Adrenal gland (tissue), 9 donors: ENCODE measurements at regions not wholly inside any gene's neighbourhood (a gene's known extent, or its start where the extent isn't known, plus 50 kb on each side); places are given as distances from the start of the nearest gene placed in this dataset.
A peak's percentile ranks its signal among the peaks of the same experiment; 100 is the strongest.

Experiments used
- DNase-seq, 7 donors: peaks; one replicate each; pipeline ENCODE4 v3.0.0-alpha.2; 2019 to 2020
- H3K27ac ChIP-seq, 5 donors: fragments of 200-600 bp; sonication (generic) in 4 of 5; 1 replicate in 3 of 5; 2 replicates in 2 of 5; pipeline versions ENCODE4 v1.5.1 to v1.8.0; 2016 to 2020; ENCODE audit warnings: mild to moderate bottlenecking in 1 of 5
- H3K27me3 ChIP-seq: fragments of 200-600 bp; 2 replicates; pipeline ENCODE4 v1.8.0; 2021
- H3K36me3 ChIP-seq, 2 donors: fragments of 200-600 bp; replicated peaks in 1 of 2; 1 replicate in 1 of 2; 2 replicates in 1 of 2; pipeline versions ENCODE4 v1.5.1 to v1.8.0; 2018 to 2022
- H3K4me1 ChIP-seq, 2 donors: fragments of 200-600 bp; replicated peaks in 1 of 2; 1 replicate in 1 of 2; 2 replicates in 1 of 2; pipeline versions ENCODE4 v1.5.1 to v1.8.0; 2018 to 2021
- H3K4me3 ChIP-seq, 4 donors: fragments of 200-600 bp; sonication (generic) in 3 of 4; one replicate each; pipeline ENCODE4 v1.5.1; 2016 to 2018
- H3K9me3 ChIP-seq, 3 donors: fragments of 200-600 bp; sonication (generic) in 1 of 3; replicated peaks in 1 of 3; 1 replicate in 2 of 3; 2 replicates in 1 of 3; pipeline versions ENCODE4 v1.5.1 to v1.8.0; 2016 to 2021
- CTCF ChIP-seq, 6 experiments: fragments of 450-650 bp in 4 of 6; fragments of 200-600 bp in 2 of 6; sonication (generic) in 1 of 6; IDR thresholded peaks; 1 replicate in 5 of 6; 2 replicates in 1 of 6; pipeline versions ENCODE4 v1.5.1 to v1.8.0; 2016 to 2021; ENCODE audit warnings: antibody characterized with exemption in 6 of 6, mild to moderate bottlenecking in 2 of 6, moderate library complexity in 1 of 6
- POLR2A ChIP-seq, 2 donors: fragments of 450-650 bp; IDR thresholded peaks; one replicate each; pipeline ENCODE4 v1.6.1; 2017; ENCODE audit warnings: antibody characterized with exemption in 2 of 2, mild to moderate bottlenecking in 2 of 2, moderate library complexity in 1 of 2
- WGBS, 4 donors: extraction: QIAGEN DNeasy Blood & Tissue Kit in 2 of 4; methylation state at CpG; one replicate each; pipeline versions ENCODE4 v1.1.5 to v1.1.7; 2013 to 2017; 5-methylcytosine and 5-hydroxymethylcytosine counted together
- intact Hi-C, 2 donors: fragments of 100-400 bp; cut with DNase I; formaldehyde crosslinking; loops; one replicate each; pipeline versions ENCODE4 v1.14.1 to v1.15.0; 2022 to 2023
- donor health status: healthy with polysubstance abuse.
- donor health status: Bipolar disorder and iron deficiency.
- donor health status: DM: yes; HTN: yes; CAD: no.
- donor health status: DM: no; HTN: no; CAD: no.
- donor health status: DM: no; HTN: no; CAD: no.

- intact Hi-C loops, result no loop called here
- H3K36me3 ChIP-seq, result no peaks in the 10 kb centered on the region
- no peaks in the 10 kb centered on the region for H3K4me1 ChIP-seq
- DNase-seq, result peak in 2 of 7 donors; percentile 2 to 21
- H3K9me3 ChIP-seq, result no peaks in the 10 kb centered on the region
- WGBS, 4 donors, result 16 to 35% (median 20%) methylated on average over 3 to 4 of the region's 4 CpGs
- no peak for TF ChIP-seq POLR2A (IDR thresholded peaks at IDR 0.05)
- TF ChIP-seq CTCF (IDR thresholded peaks at IDR 0.05), result peak in 3 of 6 experiments; percentile 11 to 20 (median 12)
- no peaks in the 10 kb centered on the region for H3K27me3 ChIP-seq
- H3K27ac ChIP-seq, result no peak overlapping the region
- H3K4me3 ChIP-seq, result no peak overlapping the region
These were observed 790.8 kb upstream of the KCND2 start for GRCh38 chr7:119482209-119482608.

GRCh38 chr7:119482671-119483070 is 790.3 kb upstream of the KCND2 start:
- WGBS, 4 donors, result 49 to 68% (median 61%) methylated on average over 2 of the region's 2 CpGs

GRCh38 chr7:119483364-119483763 is 789.6 kb upstream of the KCND2 start:
- Histone ChIP-seq H3K4me1 (no peaks in the 10 kb centered on the region), H3K9me3 (no peaks in the 10 kb centered on the region), H3K27me3 (no peaks in the 10 kb centered on the region), H3K36me3 (no peaks in the 10 kb centered on the region), H3K27ac (no peak overlapping the region), H3K4me3 (no peak overlapping the region)
- TF ChIP-seq POLR2A (IDR thresholded peaks at IDR 0.05), result no peak
- no peak for TF ChIP-seq CTCF (IDR thresholded peaks at IDR 0.05)
- intact Hi-C loops, result no loop called here
- WGBS, 4 donors, result 88 to 94% (median 92%) methylated on average over 2 of the region's 2 CpGs
- DNase-seq, result no peak

More at GRCh38 chr7:119482671-119483070, 790.3 kb upstream of the KCND2 start:
- intact Hi-C loops, result no loop called here
- DNase-seq, result no peak
- Histone ChIP-seq H3K9me3 (no peaks in the 10 kb centered on the region), H3K4me3 (no peak overlapping the region), H3K36me3 (no peaks in the 10 kb centered on the region), H3K27ac (no peak overlapping the region), H3K4me1 (no peaks in the 10 kb centered on the region), H3K27me3 (no peaks in the 10 kb centered on the region)
- TF ChIP-seq CTCF (IDR thresholded peaks at IDR 0.05) (no peak), POLR2A (IDR thresholded peaks at IDR 0.05) (no peak)

GRCh38 chr7:119514326-119514725 is 758.6 kb upstream of the KCND2 start:
- H3K9me3 ChIP-seq, result no peaks in the 10 kb centered on the region
- intact Hi-C loops, result no loop called here
- no peaks in the 10 kb centered on the region for H3K27me3 ChIP-seq
- no peaks in the 10 kb centered on the region for H3K4me1 ChIP-seq
- no peak overlapping the region for H3K4me3 ChIP-seq
- TF ChIP-seq CTCF (IDR thresholded peaks at IDR 0.05), result no peak
- no peak for TF ChIP-seq POLR2A (IDR thresholded peaks at IDR 0.05)
- H3K27ac ChIP-seq, result no peak overlapping the region
- 33 to 38% (median 34%) methylated on average over 3 of the region's 3 CpGs for WGBS, 4 donors
- DNase-seq, result no peak
- no peaks in the 10 kb centered on the region for H3K36me3 ChIP-seq
